ENCODE measurements at regions not wholly inside any gene's neighbourhood (a gene's known extent, or its start where the extent isn't known, plus 50 kb on each side); places are given as distances from the start of the nearest gene placed in this dataset.

- POLR2A ChIA-PET (ENCODE audit: partially characterized antibody) = no interaction called here
- Mint-ChIP-seq H3K36me3 (no peaks in the 10 kb centered on the region), H3K9me3 (no peaks in the 10 kb centered on the region), H3K27ac (no peak overlapping the region), H3K4me3 (no peak overlapping the region), H3K4me1 (no peaks in the 10 kb centered on the region), H3K27me3 (peaks cover 9 to 23% of the 10 kb centered on the region in 2 donors)
- Histone ChIP-seq H3K27me3 (ENCODE audit: insufficient read depth, low read length) (no peaks in the 10 kb centered on the region), H3K4me3 (ENCODE audit: low read length in 2 of 2) (no peak overlapping the region), H3K27ac (ENCODE audit: low read depth, low read length) (no peak overlapping the region), H3K4me1 (ENCODE audit: insufficient read depth, low read length) (no peaks in the 10 kb centered on the region), H3K36me3 (ENCODE audit: insufficient read depth, low read length) (no peaks in the 10 kb centered on the region), H3K9me3 (ENCODE audit: control insufficient read depth in 1 of 2, low read length in 2 of 2) (no peaks in the 10 kb centered on the region)
- CTCF ChIA-PET (ENCODE audit: partially characterized antibody) = no interaction called here
- DNase-seq = no peak
- intact Hi-C loops (cut with micrococcal nuclease) = no loop called here
These were observed 116.1 kb upstream of the GPC1 start for GRCh38 chr2:240319221-240319854.

GRCh38 chr2:240319855-240320203 is 115.6 kb upstream of the GPC1 start:
- intact Hi-C loops (cut with micrococcal nuclease) = no loop called here
- Mint-ChIP-seq H3K4me1 (no peaks in the 10 kb centered on the region), H3K36me3 (no peaks in the 10 kb centered on the region), H3K9me3 (no peaks in the 10 kb centered on the region), H3K27me3 (peaks cover 5 to 18% of the 10 kb centered on the region in 2 donors), H3K4me3 (no peak overlapping the region), H3K27ac (no peak overlapping the region)
- DNase-seq = no peak
- Histone ChIP-seq H3K27me3 (ENCODE audit: insufficient read depth, low read length) (no peaks in the 10 kb centered on the region), H3K4me1 (ENCODE audit: insufficient read depth, low read length) (no peaks in the 10 kb centered on the region), H3K4me3 (ENCODE audit: low read length in 2 of 2) (no peak overlapping the region), H3K36me3 (ENCODE audit: insufficient read depth, low read length) (no peaks in the 10 kb centered on the region), H3K9me3 (ENCODE audit: control insufficient read depth in 1 of 2, low read length in 2 of 2) (no peaks in the 10 kb centered on the region), H3K27ac (ENCODE audit: low read depth, low read length) (no peak overlapping the region)
- POLR2A ChIA-PET (ENCODE audit: partially characterized antibody) = no interaction called here
- CTCF ChIA-PET (ENCODE audit: partially characterized antibody) = no interaction called here

GRCh38 chr2:240320204-240320993 is 115.1 kb upstream of the GPC1 start:
- Histone ChIP-seq H3K4me3 (ENCODE audit: low read length in 2 of 2) (no peak overlapping the region), H3K36me3 (ENCODE audit: insufficient read depth, low read length) (no peaks in the 10 kb centered on the region), H3K9me3 (ENCODE audit: control insufficient read depth in 1 of 2, low read length in 2 of 2) (no peaks in the 10 kb centered on the region), H3K27me3 (ENCODE audit: insufficient read depth, low read length) (no peaks in the 10 kb centered on the region), H3K4me1 (ENCODE audit: insufficient read depth, low read length) (no peaks in the 10 kb centered on the region), H3K27ac (ENCODE audit: low read depth, low read length) (no peak overlapping the region)
- Mint-ChIP-seq H3K9me3 (no peaks in the 10 kb centered on the region), H3K27ac (no peak overlapping the region), H3K4me1 (no peaks in the 10 kb centered on the region), H3K27me3 (peaks cover 5 to 18% of the 10 kb centered on the region in 2 donors), H3K4me3 (no peak overlapping the region), H3K36me3 (no peaks in the 10 kb centered on the region)
- intact Hi-C loops (cut with micrococcal nuclease) = no loop called here
- ChIA-PET POLR2A (ENCODE audit: partially characterized antibody) (no interaction called here), CTCF (ENCODE audit: partially characterized antibody) (no interaction called here)
- no peak for DNase-seq

- ChIA-PET CTCF (ENCODE audit: partially characterized antibody) (no interaction called here), POLR2A (ENCODE audit: partially characterized antibody) (no interaction called here)
- H3K9me3 ChIP-seq (ENCODE audit: control insufficient read depth in 1 of 2, low read length in 2 of 2) = no peaks in the 10 kb centered on the region
- intact Hi-C loops (cut with micrococcal nuclease) = no loop called here
- Mint-ChIP-seq H3K4me3 (no peak overlapping the region), H3K9me3 (no peaks in the 10 kb centered on the region), H3K27me3 (peaks cover 2 to 10% of the 10 kb centered on the region in 2 donors), H3K4me1 (no peaks in the 10 kb centered on the region), H3K27ac (no peak overlapping the region), H3K36me3 (no peaks in the 10 kb centered on the region)
- H3K36me3 ChIP-seq (ENCODE audit: insufficient read depth, low read length) = no peaks in the 10 kb centered on the region
- H3K4me1 ChIP-seq (ENCODE audit: insufficient read depth, low read length) = no peaks in the 10 kb centered on the region
- no peaks in the 10 kb centered on the region for H3K27me3 ChIP-seq (ENCODE audit: insufficient read depth, low read length)
- H3K27ac ChIP-seq (ENCODE audit: low read depth, low read length) = no peak overlapping the region
- no peak overlapping the region for H3K4me3 ChIP-seq (ENCODE audit: low read length in 2 of 2)
- DNase-seq = no peak
These were observed 113.1 kb upstream of the GPC1 start for GRCh38 chr2:240322231-240322955.

GRCh38 chr2:240322991-240323390 is 112.5 kb upstream of the GPC1 start:
- Mint-ChIP-seq H3K36me3 (no peaks in the 10 kb centered on the region), H3K9me3 (no peaks in the 10 kb centered on the region), H3K27ac (no peak overlapping the region), H3K4me3 (no peak overlapping the region), H3K4me1 (no peaks in the 10 kb centered on the region), H3K27me3 (peaks cover 2 to 7% of the 10 kb centered on the region in 2 donors)
- POLR2A ChIA-PET (ENCODE audit: partially characterized antibody) = no interaction called here
- Histone ChIP-seq H3K27me3 (ENCODE audit: insufficient read depth, low read length) (no peaks in the 10 kb centered on the region), H3K9me3 (ENCODE audit: control insufficient read depth in 1 of 2, low read length in 2 of 2) (no peaks in the 10 kb centered on the region), H3K27ac (ENCODE audit: low read depth, low read length) (no peak overlapping the region), H3K4me1 (ENCODE audit: insufficient read depth, low read length) (no peaks in the 10 kb centered on the region), H3K36me3 (ENCODE audit: insufficient read depth, low read length) (no peaks in the 10 kb centered on the region), H3K4me3 (ENCODE audit: low read length in 2 of 2) (no peak overlapping the region)
- no peak for DNase-seq
- intact Hi-C loops (cut with micrococcal nuclease) = no loop called here
- CTCF ChIA-PET (ENCODE audit: partially characterized antibody) = no interaction called here

- H3K27ac Mint-ChIP-seq = no peak overlapping the region
- H3K36me3 ChIP-seq (ENCODE audit: insufficient read depth, low read length) = no peaks in the 10 kb centered on the region
- H3K27me3 ChIP-seq (ENCODE audit: insufficient read depth, low read length) = no peaks in the 10 kb centered on the region
- H3K4me3 Mint-ChIP-seq = no peak overlapping the region
- intact Hi-C loops (cut with micrococcal nuclease) = no loop called here
- POLR2A ChIA-PET (ENCODE audit: partially characterized antibody) = no interaction called here
- peaks cover 0 to 3% of the 10 kb centered on the region in 2 donors for H3K27me3 Mint-ChIP-seq
- H3K36me3 Mint-ChIP-seq = no peaks in the 10 kb centered on the region
- CTCF ChIA-PET (ENCODE audit: partially characterized antibody) = no interaction called here
- H3K9me3 ChIP-seq (ENCODE audit: control insufficient read depth in 1 of 2, low read length in 2 of 2) = no peaks in the 10 kb centered on the region
- DNase-seq = no peak
- no peak overlapping the region for H3K27ac ChIP-seq (ENCODE audit: low read depth, low read length)
- H3K9me3 Mint-ChIP-seq = no peaks in the 10 kb centered on the region
- no peak overlapping the region for H3K4me3 ChIP-seq (ENCODE audit: low read length in 2 of 2)
- no peaks in the 10 kb centered on the region for H3K4me1 Mint-ChIP-seq
- no peaks in the 10 kb centered on the region for H3K4me1 ChIP-seq (ENCODE audit: insufficient read depth, low read length)
These were observed 111.7 kb upstream of the GPC1 start for GRCh38 chr2:240323601-240324291.

GRCh38 chr2:240324312-240325015 is 111.0 kb upstream of the GPC1 start:
- ChIA-PET CTCF (ENCODE audit: partially characterized antibody) (no interaction called here), POLR2A (ENCODE audit: partially characterized antibody) (no interaction called here)
- H3K27me3 ChIP-seq (ENCODE audit: insufficient read depth, low read length) = no peaks in the 10 kb centered on the region
- H3K36me3 ChIP-seq (ENCODE audit: insufficient read depth, low read length) = no peaks in the 10 kb centered on the region
- no peaks in the 10 kb centered on the region for H3K4me1 Mint-ChIP-seq
- no peaks in the 10 kb centered on the region for H3K9me3 ChIP-seq (ENCODE audit: control insufficient read depth in 1 of 2, low read length in 2 of 2)
- intact Hi-C loops (cut with micrococcal nuclease) = no loop called here
- H3K4me1 ChIP-seq (ENCODE audit: insufficient read depth, low read length) = no peaks in the 10 kb centered on the region
- peaks cover 0 to under 1% of the 10 kb centered on the region in 2 donors for H3K27me3 Mint-ChIP-seq
- no peaks in the 10 kb centered on the region for H3K9me3 Mint-ChIP-seq
- no peak overlapping the region for H3K27ac ChIP-seq (ENCODE audit: low read depth, low read length)
- H3K36me3 Mint-ChIP-seq = no peaks in the 10 kb centered on the region
- no peak for DNase-seq
- H3K27ac Mint-ChIP-seq = no peak overlapping the region
- H3K4me3 ChIP-seq (ENCODE audit: low read length in 2 of 2) = no peak overlapping the region
- no peak overlapping the region for H3K4me3 Mint-ChIP-seq

Measured in CD4-positive, alpha-beta memory T cell (primary cell).